ENCODE measurements at regions not wholly inside any gene's neighbourhood (a gene's known extent, or its start where the extent isn't known, plus 50 kb on each side); places are given as distances from the start of the nearest gene placed in this dataset.
"Not testable (repeated sequence)": the region's sequence is repeated elsewhere in the genome, so short reads cannot be mapped to it uniquely, and the experiment has no call there.

DNA sequence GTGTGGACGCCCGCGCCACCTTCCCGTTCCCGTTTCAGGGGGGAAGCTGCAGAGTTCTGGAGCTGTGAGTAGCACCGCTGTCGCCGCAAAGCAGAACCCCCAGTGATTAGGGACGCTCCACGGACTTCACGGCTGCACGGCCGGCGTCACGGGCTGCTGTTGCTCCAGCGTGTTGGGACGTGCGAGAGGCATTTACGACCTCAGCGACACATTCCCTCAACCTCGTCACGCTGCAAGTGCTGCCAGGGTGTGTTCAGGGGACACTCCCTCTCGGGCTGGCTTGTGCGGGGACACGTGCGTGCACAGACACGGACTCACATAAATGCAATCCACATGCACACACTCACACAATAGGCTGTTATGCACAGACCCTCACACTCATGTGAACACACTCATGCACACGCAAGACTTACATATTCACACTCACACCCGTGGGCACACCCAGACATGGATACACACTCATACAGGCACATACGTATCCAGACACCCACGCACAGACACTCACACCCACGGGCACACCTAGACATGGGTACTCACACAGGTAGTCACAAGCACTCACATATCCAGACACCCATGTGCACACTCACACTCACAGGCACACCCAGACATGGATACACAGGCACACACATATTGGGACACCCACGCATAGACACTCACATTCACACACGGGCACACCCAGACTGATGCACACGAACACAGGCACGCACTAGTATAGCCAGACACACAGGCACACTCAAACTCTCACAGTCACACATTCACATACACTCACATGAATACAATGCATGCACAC, 198.0 kb upstream of the ZNF469 start:
- TF ChIP-seq, protein P1, sequence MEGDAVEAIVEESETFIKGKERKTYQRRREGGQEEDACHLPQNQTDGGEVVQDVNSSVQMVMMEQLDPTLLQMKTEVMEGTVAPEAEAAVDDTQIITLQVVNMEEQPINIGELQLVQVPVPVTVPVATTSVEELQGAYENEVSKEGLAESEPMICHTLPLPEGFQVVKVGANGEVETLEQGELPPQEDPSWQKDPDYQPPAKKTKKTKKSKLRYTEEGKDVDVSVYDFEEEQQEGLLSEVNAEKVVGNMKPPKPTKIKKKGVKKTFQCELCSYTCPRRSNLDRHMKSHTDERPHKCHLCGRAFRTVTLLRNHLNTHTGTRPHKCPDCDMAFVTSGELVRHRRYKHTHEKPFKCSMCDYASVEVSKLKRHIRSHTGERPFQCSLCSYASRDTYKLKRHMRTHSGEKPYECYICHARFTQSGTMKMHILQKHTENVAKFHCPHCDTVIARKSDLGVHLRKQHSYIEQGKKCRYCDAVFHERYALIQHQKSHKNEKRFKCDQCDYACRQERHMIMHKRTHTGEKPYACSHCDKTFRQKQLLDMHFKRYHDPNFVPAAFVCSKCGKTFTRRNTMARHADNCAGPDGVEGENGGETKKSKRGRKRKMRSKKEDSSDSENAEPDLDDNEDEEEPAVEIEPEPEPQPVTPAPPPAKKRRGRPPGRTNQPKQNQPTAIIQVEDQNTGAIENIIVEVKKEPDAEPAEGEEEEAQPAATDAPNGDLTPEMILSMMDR (IDR thresholded peaks at IDR 0.05): not testable (repeated sequence)
- TF ChIP-seq POLR2A (IDR thresholded peaks at IDR 0.05): not testable (repeated sequence)
